ENCODE measurements at regions not wholly inside any gene's neighbourhood (a gene's known extent, or its start where the extent isn't known, plus 50 kb on each side); places are given as distances from the start of the nearest gene placed in this dataset.

- H3K4me2 ChIP-seq (ENCODE audit: low read length), result no peak overlapping the region
- H4K20me1 ChIP-seq (ENCODE audit: insufficient read depth), result no peaks in the 10 kb centered on the region
- ChIA-PET POLR2A (no interaction called here), CTCF (no interaction called here), RAD21 (ENCODE audit: low non-redundant PET in 1 of 2, low total read pairs in 2 of 2, uncharacterized antibody in 2 of 2, unreplicated experiment in 2 of 2) (no interaction called here)
- H3K36me3 ChIP-seq (ENCODE audit: control insufficient read depth in 1 of 2, insufficient read depth in 2 of 2, low read length in 2 of 2), result no peaks in the 10 kb centered on the region
- no peaks in the 10 kb centered on the region for H3K9me2 ChIP-seq (ENCODE audit: insufficient read depth)
- H3K9ac ChIP-seq (ENCODE audit: low read length), result no peak overlapping the region
- intact Hi-C loops (cut with micrococcal nuclease), result no loop called here
- H3K27ac ChIP-seq (ENCODE audit: low read depth, low read length), result no peak overlapping the region
- H3K9me3 ChIP-seq (ENCODE audit: control insufficient read depth in 1 of 2, insufficient read depth in 1 of 2, low read depth in 1 of 2, low read length in 2 of 2), result no peaks in the 10 kb centered on the region
- no peak for TF ChIP-seq ATF3 (IDR thresholded peaks at IDR 0.05)
- no peak for TF ChIP-seq TCF7L2 (IDR thresholded peaks at IDR 0.05; ENCODE audit: borderline replicate concordance, extremely low read depth, insufficient read depth, insufficient read length)
- H3K4me3 ChIP-seq (replicated peaks in 1 of 2; ENCODE audit: low read depth in 1 of 2, low read length in 2 of 2), result no peak overlapping the region
- peaks cover 5 to 14% of the 10 kb centered on the region in 2 experiments; a peak in 3 of 4 replicates for H3K4me1 ChIP-seq (ENCODE audit: control insufficient read depth in 1 of 2, insufficient read depth in 2 of 2, low read length in 2 of 2)
- BruUV-seq (replicated peaks), result no TSS peak
- DNase-seq (ENCODE audit: low read depth, low spot score) (no peak), ATAC-seq (no peak)
- no peaks in the 10 kb centered on the region for H3K79me2 ChIP-seq (ENCODE audit: insufficient read depth, low read length)
- no peaks in the 10 kb centered on the region for H3K27me3 ChIP-seq (ENCODE audit: insufficient read depth, low read length)
- H2AFZ ChIP-seq (ENCODE audit: low read depth, low read length, poor library complexity, severe bottlenecking), result no peak overlapping the region
Observed at GRCh38 chr3:188057124-188057523, 96.8 kb upstream of the LPP start.

GRCh38 chr3:188058569-188059184 lies 95.3 kb upstream of the LPP start:
- Histone ChIP-seq H3K9me3 (ENCODE audit: control insufficient read depth in 1 of 2, insufficient read depth in 1 of 2, low read depth in 1 of 2, low read length in 2 of 2) (no peaks in the 10 kb centered on the region), H3K9me2 (ENCODE audit: insufficient read depth) (no peaks in the 10 kb centered on the region), H3K9ac (ENCODE audit: low read length) (no peak overlapping the region), H3K4me2 (ENCODE audit: low read length) (no peak overlapping the region), H3K27ac (ENCODE audit: low read depth, low read length) (no peak overlapping the region), H3K79me2 (ENCODE audit: insufficient read depth, low read length) (no peaks in the 10 kb centered on the region), H3K4me1 (ENCODE audit: control insufficient read depth in 1 of 2, insufficient read depth in 2 of 2, low read length in 2 of 2) (peaks cover 5 to 14% of the 10 kb centered on the region in 2 experiments; a peak in 3 of 4 replicates), H3K27me3 (ENCODE audit: insufficient read depth, low read length) (no peaks in the 10 kb centered on the region), H4K20me1 (ENCODE audit: insufficient read depth) (no peaks in the 10 kb centered on the region), H3K4me3 (replicated peaks in 1 of 2; ENCODE audit: low read depth in 1 of 2, low read length in 2 of 2) (no peak overlapping the region), H3K36me3 (ENCODE audit: control insufficient read depth in 1 of 2, insufficient read depth in 2 of 2, low read length in 2 of 2) (no peaks in the 10 kb centered on the region), H2AFZ (ENCODE audit: low read depth, low read length, poor library complexity, severe bottlenecking) (no peak overlapping the region)
- ATAC-seq (no peak), DNase-seq (ENCODE audit: low read depth, low spot score) (no peak)
- TF ChIP-seq EZH2phosphoT487 (IDR thresholded peaks at IDR 0.05; ENCODE audit: borderline replicate concordance) (no peak), TCF7L2 (IDR thresholded peaks at IDR 0.05; ENCODE audit: borderline replicate concordance, extremely low read depth, insufficient read depth, insufficient read length) (no peak), EZH2 (IDR thresholded peaks at IDR 0.05) (no peak), POLR2AphosphoS5 (IDR thresholded peaks at IDR 0.05; ENCODE audit: low read depth, low read length) (no peak), ZBTB33 (IDR thresholded peaks at IDR 0.05; ENCODE audit: extremely low read depth, insufficient replicate concordance, low read length) (no peak), CBX3 (IDR thresholded peaks at IDR 0.05; ENCODE audit: low read depth) (no peak), CEBPB (IDR thresholded peaks at IDR 0.05; ENCODE audit: low read depth) (no peak), FOSL1 (IDR thresholded peaks at IDR 0.05; ENCODE audit: low read depth) (no peak), YY1 (IDR thresholded peaks at IDR 0.05; ENCODE audit: extremely low read depth, insufficient replicate concordance, low read depth, low read length) (no peak), JUND (IDR thresholded peaks at IDR 0.05) (no peak), REST (IDR thresholded peaks at IDR 0.05; ENCODE audit: low read depth) (no peak), RAD21 (IDR thresholded peaks at IDR 0.05; ENCODE audit: low read depth) (no peak), ELF1 (IDR thresholded peaks at IDR 0.05; ENCODE audit: borderline replicate concordance, low read depth) (no peak)
- POLR2A ChIA-PET, result no interaction called here
- CTCF ChIA-PET, result no interaction called here
- RAD21 ChIA-PET (ENCODE audit: low non-redundant PET in 1 of 2, low total read pairs in 2 of 2, uncharacterized antibody in 2 of 2, unreplicated experiment in 2 of 2), result no interaction called here
- no TSS peak for BruUV-seq (replicated peaks)
- intact Hi-C loops (cut with micrococcal nuclease), result no loop called here

Measured in HCT116 (cell line).